K562 (cell line): ENCODE measurements at regions not wholly inside any gene's neighbourhood (a gene's known extent, or its start where the extent isn't known, plus 50 kb on each side); places are given as distances from the start of the nearest gene placed in this dataset.

Source experiments
- ATAC-seq: fragments of 200-7000 bp; cut with Tn5 transposase; 3 replicates; pipeline ENCODE4 v1.9.1; 2020; ENCODE audit warnings: moderate library complexity
- BruUV-seq: library from RNA; stranded (reverse); fragments of 400-500 nt; replicated peaks from 2 replicates; lab custom pipeline; 2021; lab: Mats Ljungman, UMichigan
- CTCF ChIA-PET: fragments of 300-600 bp; formaldehyde crosslinking; extraction: SDS; loops from one replicate; lab custom pipeline; 2021; ENCODE audit warnings: low intra/inter-chr PET ratio; lab: Yijun Ruan, JAX
- POLR2A ChIA-PET: fragments of 300-600, 350-650 bp; sonication (Branson Sonifier 250); formaldehyde crosslinking; extraction: SDS; loops from one replicate; lab custom pipeline; 2021; ENCODE audit warnings: antibody characterized with exemption, inconsistent platforms; lab: Yijun Ruan, JAX
- DNase-seq, 4 experiments: peaks; one replicate each; pipeline versions ENCODE4 v3.0.0 to v3.0.0-alpha.2; 2011 to 2018; ENCODE audit warnings: low spot score in 3 of 4, mixed read lengths in 3 of 4; ENCODE audit errors: extremely low read depth in 1 of 4
- FAIRE-seq: peaks from 2 replicates; lab custom pipeline; 2011; peaks lifted over from hg19 to GRCh38; lab: Jason Lieb, UNC
- H2AFZ ChIP-seq: 2 replicates; pipeline ENCODE4 v1.6.0; 2011; ENCODE audit warnings: low read depth, low read length, control low read depth, inconsistent platforms
- H3K27ac ChIP-seq: fragments of 200-600 bp; 3 replicates; pipeline ENCODE4 v1.8.0; 2011; ENCODE audit warnings: low read depth, mild to moderate bottlenecking, control low read depth, inconsistent platforms, low read length, moderate library complexity, mixed read lengths; ENCODE audit errors: extremely low read depth
- H3K27me3 ChIP-seq, 2 experiments: fragments of 300-600 bp in 1 of 2; 2 replicates in 1 of 2; 3 replicates in 1 of 2; pipeline versions ENCODE4 v1.6.0 to v1.8.0; 2011; ENCODE audit warnings: inconsistent platforms in 2 of 2, low read length in 2 of 2, mild to moderate bottlenecking in 1 of 2, mixed read lengths in 1 of 2, moderate library complexity in 1 of 2; ENCODE audit not compliant: control insufficient read depth in 2 of 2, insufficient read depth in 2 of 2
- H3K36me3 ChIP-seq: fragments of 300-600 bp; 3 replicates; pipeline ENCODE4 v1.8.0; 2011; ENCODE audit warnings: mild to moderate bottlenecking, low read length, inconsistent platforms; ENCODE audit not compliant: control insufficient read depth, insufficient read depth
- H3K4me1 ChIP-seq, 2 experiments: fragments of 200-600 bp in 1 of 2; replicated peaks in 1 of 2; 2 replicates in 1 of 2; 3 replicates in 1 of 2; pipeline versions ENCODE4 v1.5.1 to v1.8.0; 2011; ENCODE audit warnings: inconsistent platforms in 2 of 2, low read length in 2 of 2, mild to moderate bottlenecking in 1 of 2, mixed read lengths in 1 of 2, moderate library complexity in 1 of 2; ENCODE audit not compliant: control insufficient read depth in 2 of 2, insufficient read depth in 2 of 2
- H3K4me2 ChIP-seq: 2 replicates; pipeline ENCODE4 v1.6.1; 2011; ENCODE audit warnings: low read length, control low read depth, inconsistent platforms, mixed read lengths; ENCODE audit not compliant: insufficient read depth
- H3K4me3 ChIP-seq: fragments of 200-600 bp; sonication (generic), shearing (Covaris generic); 2 replicates; pipeline ENCODE4 v1.5.1; 2016; ENCODE audit warnings: control low read depth, inconsistent platforms
- H3K79me2 ChIP-seq: fragments of 200-600 bp; 3 replicates; pipeline ENCODE4 v1.8.0; 2011; ENCODE audit warnings: low read length, inconsistent platforms; ENCODE audit not compliant: control insufficient read depth, insufficient read depth
- H3K9ac ChIP-seq, 2 experiments: 2 replicates each; pipeline versions ENCODE4 v1.6.0 to v1.6.1; 2011; ENCODE audit warnings: low read depth in 2 of 2, low read length in 2 of 2, control low read depth in 1 of 2, inconsistent platforms in 1 of 2, mild to moderate bottlenecking in 1 of 2, mixed read lengths in 1 of 2; ENCODE audit not compliant: insufficient read depth in 1 of 2
- H3K9me1 ChIP-seq: one replicate; pipeline ENCODE4 v1.6.0; 2011; ENCODE audit warnings: inconsistent platforms, mild to moderate bottlenecking, low read length, moderate library complexity; ENCODE audit not compliant: control insufficient read depth, insufficient read depth
- H3K9me3 ChIP-seq: replicated peaks from 2 replicates; pipeline ENCODE4 v1.5.1; 2011; ENCODE audit warnings: low read depth, low read length, inconsistent platforms; ENCODE audit not compliant: control insufficient read depth, insufficient read depth
- H4K20me1 ChIP-seq: replicated peaks from 2 replicates; pipeline ENCODE4 v1.6.1; 2011; ENCODE audit warnings: low read length, inconsistent platforms, mixed read lengths; ENCODE audit not compliant: control insufficient read depth, insufficient read depth
- ARNT ChIP-seq, 2 experiments: fragments of 450-650 bp; IDR thresholded peaks; 2 replicates each; pipeline ENCODE4 v1.6.1; 2016; ENCODE audit warnings: mild to moderate bottlenecking in 1 of 2
- FOXM1 ChIP-seq, 2 experiments: fragments of 450-650 bp in 1 of 2; sonication (generic) in 1 of 2; formaldehyde crosslinking in 1 of 2; IDR thresholded peaks; 2 replicates each; pipeline versions ENCODE4 v1.6.1 to v1.9.0; 2017 to 2022; ENCODE audit warnings: low read depth in 2 of 2, mild to moderate bottlenecking in 2 of 2, missing genetic modification reagents in 1 of 2, moderate library complexity in 1 of 2
- IRF9 ChIP-seq: fragments of 450-650 bp; IDR thresholded peaks from 2 replicates; pipeline ENCODE4 v1.6.1; 2016; ENCODE audit warnings: missing biosample characterization, missing genetic modification characterization
- MAFK ChIP-seq: IDR thresholded peaks from 2 replicates; pipeline ENCODE4 v1.6.1; 2011; ENCODE audit warnings: low read length, improper control_type of control experiment
- POLR2A ChIP-seq: fragments of 450-650 bp; conservative IDR thresholded peaks from 2 replicates; pipeline ENCODE4 v1.6.1; 2016
- SP2 ChIP-seq: IDR thresholded peaks from 2 replicates; pipeline ENCODE4 v1.6.1; 2011; ENCODE audit warnings: mild to moderate bottlenecking, low read depth, low read length, moderate library complexity; ENCODE audit not compliant: poor library complexity, severe bottlenecking; ENCODE audit errors: extremely low read depth
- SRSF7 ChIP-seq: fragments of 200-400 bp; formaldehyde crosslinking; optimal IDR thresholded peaks from 2 replicates; pipeline ENCODE3; 2017; ENCODE audit warnings: mild to moderate bottlenecking, low read depth, low read length
- TCF3 ChIP-seq: sonication (generic); formaldehyde crosslinking; IDR thresholded peaks from 2 replicates; pipeline ENCODE4 v1.4.0; 2020; ENCODE audit warnings: mild to moderate bottlenecking, missing genetic modification reagents
- TEAD1 ChIP-seq, 2 experiments: fragments of 450-650 bp in 1 of 2; sonication (generic) in 1 of 2; formaldehyde crosslinking; IDR thresholded peaks; 2 replicates each; pipeline versions ENCODE4 v1.4.0 to v1.8.0; 2020 to 2022; ENCODE audit warnings: mild to moderate bottlenecking in 2 of 2, missing genetic modification reagents in 1 of 2
- ZNF224 ChIP-seq: sonication (generic); formaldehyde crosslinking; IDR thresholded peaks from 2 replicates; pipeline ENCODE4 v1.8.0; 2022; ENCODE audit warnings: mild to moderate bottlenecking, missing genetic modification reagents
- ZNF584 ChIP-seq: fragments of 200-800 bp; sonication (Bioruptor generic); IDR thresholded peaks from 2 replicates; pipeline ENCODE4 v1.6.1; 2016; ENCODE audit warnings: low read depth, mild to moderate bottlenecking, missing genetic modification characterization, missing compliant biosample characterization
- ZNF589 ChIP-seq: fragments of 200-800 bp; sonication (Bioruptor generic); IDR thresholded peaks from 2 replicates; pipeline ENCODE4 v1.6.1; 2016; ENCODE audit warnings: low read depth, missing genetic modification characterization, missing compliant biosample characterization
- whole genome bisulfite sequencing: fragments of 100-300 bp; shearing (Covaris generic); methylation state at CpG from one replicate; pipeline ENCODE4 v1.1.6; 2016; ENCODE audit warnings: low coverage, mixed read lengths; ENCODE audit not compliant: insufficient coverage; ENCODE audit errors: missing lambda C conversion rate; 5-methylcytosine and 5-hydroxymethylcytosine counted together
- in situ Hi-C: fragments of 300-500 bp; cut with MboI; formaldehyde crosslinking; loops from 4 replicates; pipeline ENCODE4 v1.15.0; 2018; ENCODE audit warnings: inconsistent platforms, mixed read lengths
- intact Hi-C: fragments of 100-400 bp; cut with micrococcal nuclease; formaldehyde crosslinking; loops from 2 replicates; pipeline ENCODE4 v1.14.2; 2022

GRCh38 chr11:24267014-24267413, 229.8 kb upstream of the LUZP2 start:
- no peaks in the 10 kb centered on the region for H3K9me1 ChIP-seq
- H3K4me2 ChIP-seq = no peak overlapping the region
- in situ Hi-C loops = no loop called here
- intact Hi-C loops = no loop called here
- no TSS peak for BruUV-seq
- POLR2A ChIA-PET = no interaction called here
- H3K4me3 ChIP-seq = no peak overlapping the region
- 0% methylated on average over 2 of the region's 2 CpGs for WGBS
- no peaks in the 10 kb centered on the region for H4K20me1 ChIP-seq
- H3K27me3 ChIP-seq = no peaks in the 10 kb centered on the region
- no peak overlapping the region for H3K27ac ChIP-seq
- no peak overlapping the region for H2AFZ ChIP-seq
- DNase-seq (no peak), ATAC-seq (no peak), FAIRE-seq (no peak)
- no peak for TF ChIP-seq SP2
- no peak for TF ChIP-seq SRSF7
- TF ChIP-seq TCF3 (CRISPR knock-in tag) = no peak
- TF ChIP-seq ZNF224 (CRISPR knock-in tag) = no peak
- TF ChIP-seq POLR2A = no peak
- no peak for TF ChIP-seq FOXM1 (IDR thresholded peaks at IDR 0.05; ENCODE audit: low read depth)
- TF ChIP-seq FOXM1 (CRISPR knock-in tag; IDR thresholded peaks at IDR 0.05; ENCODE audit: low read depth) = no peak
- TF ChIP-seq MAFK = no peak
- TF ChIP-seq TEAD1 (CRISPR knock-in tag; IDR thresholded peaks at IDR 0.05) = no peak
- TF ChIP-seq ARNT (IDR thresholded peaks at IDR 0.05) = no peak
- TF ChIP-seq ZNF584 = no peak
- no peak for TF ChIP-seq IRF9 (tag)
- no peak for TF ChIP-seq ZNF589 (CRISPR knock-in tag)
- CTCF ChIA-PET = no interaction called here
- H3K4me1 ChIP-seq = no peaks in the 10 kb centered on the region
- no peak overlapping the region for H3K9ac ChIP-seq
- H3K79me2 ChIP-seq = no peaks in the 10 kb centered on the region
- no peaks in the 10 kb centered on the region for H3K9me3 ChIP-seq
- no peaks in the 10 kb centered on the region for H3K36me3 ChIP-seq
